Pancreas (tissue), 10 donors: ENCODE measurements at regions not wholly inside any gene's neighbourhood (a gene's known extent, or its start where the extent isn't known, plus 50 kb on each side); places are given as distances from the start of the nearest gene placed in this dataset.
"Not testable (repeated sequence)": the region's sequence is repeated elsewhere in the genome, so short reads cannot be mapped to it uniquely, and the experiment has no call there.

Experiments used
- ATAC-seq, 4 donors: fragments of 200-7000 bp; cut with Tn5 transposase; one replicate each; pipeline versions ENCODE4 v1.8.0 to v1.9.1; 2020; ENCODE audit warnings: mild to moderate bottlenecking in 4 of 4, moderate library complexity in 4 of 4
- DNase-seq, 6 donors: peaks; one replicate each; pipeline ENCODE4 v3.0.0-alpha.2; 2020
- FAIRE-seq: peaks from 2 replicates; lab custom pipeline; 2012; peaks lifted over from hg19 to GRCh38; lab: Jason Lieb, UNC
- H3K27ac ChIP-seq, 4 donors: fragments of 200-600 bp; sonication (generic); 1 replicate in 3 of 4; 2 replicates in 1 of 4; pipeline versions ENCODE4 v1.5.0 to v1.8.0; 2020
- H3K27me3 ChIP-seq, 4 donors: fragments of 200-600 bp; one replicate each; pipeline ENCODE4 v1.8.0; 2021
- H3K36me3 ChIP-seq, 3 donors: fragments of 200-600 bp; sonication (generic) in 1 of 3; one replicate each; pipeline versions ENCODE4 v1.5.0 to v1.8.0; 2020 to 2021
- H3K4me1 ChIP-seq, 3 donors: fragments of 200-600 bp; one replicate each; pipeline ENCODE4 v1.8.0; 2021
- H3K4me3 ChIP-seq, 4 donors: fragments of 200-600 bp; sonication (generic) in 2 of 4; one replicate each; pipeline versions ENCODE4 v1.5.0 to v1.8.0; 2020 to 2021
- H3K9me3 ChIP-seq, 4 donors: fragments of 200-600 bp; one replicate each; pipeline ENCODE4 v1.8.0; 2021
- CTCF ChIP-seq, 4 donors: fragments of 200-600 bp; sonication (generic) in 3 of 4; IDR thresholded peaks; one replicate each; pipeline versions ENCODE4 v1.5.0 to v1.8.0; 2021; ENCODE audit warnings: antibody characterized with exemption in 4 of 4
- WGBS, 2 donors: extraction: QIAGEN DNeasy Blood & Tissue Kit; methylation state at CpG; one replicate each; pipeline ENCODE4 v1.1.7; 2013; 5-methylcytosine and 5-hydroxymethylcytosine counted together
- intact Hi-C, 3 donors: fragments of 100-400 bp; cut with DNase I; formaldehyde crosslinking; loops; one replicate each; pipeline versions ENCODE4 v1.11.1 to v1.14.2; 2022
- donor health status: healthy with polysubstance abuse.
- donor health status: DM: no; HTN: no; CAD: no; lungs with moderate emphysema.
- donor health status: DM: no; HTN: no; CAD: no.
- donor health status: control.
- donor health status: control.
- donor health status: Bipolar disorder and iron deficiency.
- donor health status: DM: yes; HTN: yes; CAD: no.
- donor health status: DM: no; HTN: no; CAD: no.
- donor health status: DM: no; HTN: no; CAD: no.
- donor health status: DM: yes; HTN: yes; CAD: no.

- Histone ChIP-seq H3K27me3 (no peaks in the 10 kb centered on the region), H3K36me3 (no peaks in the 10 kb centered on the region), H3K4me3 (no peak overlapping the region), H3K27ac (no peak overlapping the region), H3K4me1 (no peaks in the 10 kb centered on the region), H3K9me3 (no peaks in the 10 kb centered on the region)
- no peak for TF ChIP-seq CTCF (IDR thresholded peaks at IDR 0.05)
- FAIRE-seq (no peak), ATAC-seq (no peak), DNase-seq (no peak)
- intact Hi-C loops, result no loop called here
- 60 to 76% methylated on average over 7 of the region's 7 CpGs for WGBS, 2 donors
Measured at GRCh38 chr12:5333096-5333495, 98.8 kb upstream of the NTF3 start.

- no peak for TF ChIP-seq CTCF (IDR thresholded peaks at IDR 0.05)
- WGBS, 2 donors, result 57 to 74% methylated on average over 2 of the region's 2 CpGs
- ATAC-seq, result no peak
- FAIRE-seq, result no peak
- DNase-seq, result no peak
- no peaks in the 10 kb centered on the region for H3K36me3 ChIP-seq
- no peak overlapping the region for H3K27ac ChIP-seq
- no peaks in the 10 kb centered on the region for H3K27me3 ChIP-seq
- intact Hi-C loops, result no loop called here
- H3K4me1 ChIP-seq, result no peaks in the 10 kb centered on the region
- H3K4me3 ChIP-seq, result no peak overlapping the region
- no peaks in the 10 kb centered on the region for H3K9me3 ChIP-seq
Measured at GRCh38 chr12:5335069-5335468, 96.8 kb upstream of the NTF3 start.

GRCh38 chr12:5341086-5341485 is 90.8 kb upstream of the NTF3 start:
- H3K4me1 ChIP-seq, FAIRE-seq, H3K9me3 ChIP-seq, H3K4me3 ChIP-seq, H3K36me3 ChIP-seq, intact Hi-C loops, DNase-seq, ATAC-seq, H3K27ac ChIP-seq: not testable (repeated sequence)
- H3K27me3 ChIP-seq, result peaks cover 0 to 13% (median 0%) of the 10 kb centered on the region in 4 donors
- WGBS, 2 donors, result 74 to 77% methylated on average over 2 of the region's 2 CpGs

GRCh38 chr12:5343711-5344110 is 88.2 kb upstream of the NTF3 start:
- WGBS, 2 donors, result 31 to 40% methylated on average over 3 of the region's 3 CpGs
- DNase-seq, result no peak
- Histone ChIP-seq H3K9me3 (no peaks in the 10 kb centered on the region), H3K4me3 (no peak overlapping the region), H3K36me3 (no peaks in the 10 kb centered on the region), H3K4me1 (no peaks in the 10 kb centered on the region), H3K27ac (no peak overlapping the region), H3K27me3 (peaks cover 0 to 13% (median 0%) of the 10 kb centered on the region in 4 donors)
- no peak for FAIRE-seq
- intact Hi-C loops, result no loop called here
- TF ChIP-seq CTCF (IDR thresholded peaks at IDR 0.05), result no peak
- no peak for ATAC-seq

- FAIRE-seq, result no peak
- Histone ChIP-seq H3K27me3 (peaks cover 0 to 13% (median 0%) of the 10 kb centered on the region in 4 donors), H3K4me1 (no peaks in the 10 kb centered on the region), H3K9me3 (no peaks in the 10 kb centered on the region), H3K27ac (no peak overlapping the region), H3K36me3 (no peaks in the 10 kb centered on the region), H3K4me3 (no peak overlapping the region)
- no peak for ATAC-seq
- intact Hi-C loops, result no loop called here
- DNase-seq, result no peak
- TF ChIP-seq CTCF (IDR thresholded peaks at IDR 0.05), result no peak
- WGBS, 2 donors, result 26 to 29% methylated on average over 4 of the region's 4 CpGs
Measured at GRCh38 chr12:5344131-5344530, 87.8 kb upstream of the NTF3 start.

- TF ChIP-seq CTCF (IDR thresholded peaks at IDR 0.05), result no peak
- FAIRE-seq (no peak), DNase-seq (no peak), ATAC-seq (no peak)
- Histone ChIP-seq H3K4me1 (no peaks in the 10 kb centered on the region), H3K4me3 (no peak overlapping the region), H3K27ac (no peak overlapping the region), H3K36me3 (no peaks in the 10 kb centered on the region), H3K9me3 (no peaks in the 10 kb centered on the region), H3K27me3 (peaks cover 0 to 13% (median 0%) of the 10 kb centered on the region in 4 donors)
- intact Hi-C loops, result no loop called here
Measured at GRCh38 chr12:5345534-5345933, 86.4 kb upstream of the NTF3 start.
